Panc1 (cell line): ENCODE measurements at regions not wholly inside any gene's neighbourhood (a gene's known extent, or its start where the extent isn't known, plus 50 kb on each side); places are given as distances from the start of the nearest gene placed in this dataset.

Source experiments
- ATAC-seq: fragments of 200-7000 bp; cut with Tn5 transposase; 2 replicates; pipeline ENCODE4 v1.9.1; 2020; ENCODE audit warnings: mild to moderate bottlenecking, moderate library complexity
- BruUV-seq: library from RNA; stranded (reverse); fragments of 400-500 nt; replicated peaks from 2 replicates; lab custom pipeline; 2021; lab: Mats Ljungman, UMichigan
- CTCF ChIA-PET: fragments of 300-600 bp; sonication (Branson Sonifier 250); formaldehyde crosslinking; loops from one replicate; lab custom pipeline; 2022; ENCODE audit warnings: antibody characterized with exemption; lab: Charles Lee
- POLR2A ChIA-PET: fragments of 300-600 bp; sonication (Branson Sonifier 250); formaldehyde crosslinking; loops from one replicate; lab custom pipeline; 2022; ENCODE audit warnings: antibody characterized with exemption; lab: Charles Lee
- DNase-seq: peaks from one replicate; pipeline ENCODE4 v3.0.0-alpha.2; 2010; ENCODE audit warnings: low read depth, low spot score
- H3K27ac ChIP-seq: 2 replicates; pipeline ENCODE4 v1.5.1; 2011; ENCODE audit warnings: mild to moderate bottlenecking, low read length, inconsistent platforms
- H3K27me3 ChIP-seq: fragments of 200-500 bp; sonication (Bioruptor generic); 2 replicates; pipeline ENCODE4 v1.6.0; 2014; ENCODE audit warnings: low read length, inconsistent platforms; ENCODE audit not compliant: control insufficient read depth, insufficient read depth
- H3K36me3 ChIP-seq: fragments of 200-500 bp; sonication (Bioruptor generic); 2 replicates; pipeline ENCODE4 v1.5.1; 2014; ENCODE audit warnings: inconsistent platforms, mild to moderate bottlenecking, low read length, moderate library complexity; ENCODE audit not compliant: control insufficient read depth, insufficient read depth
- H3K4me1 ChIP-seq: 2 replicates; pipeline ENCODE4 v1.5.1; 2011; ENCODE audit warnings: inconsistent platforms, mild to moderate bottlenecking, low read length, moderate library complexity; ENCODE audit not compliant: control insufficient read depth, insufficient read depth
- H3K4me3 ChIP-seq, 2 experiments: 2 replicates each; pipeline ENCODE4 v1.5.1; 2011 to 2012; ENCODE audit warnings: low read depth in 2 of 2, low read length in 2 of 2, mild to moderate bottlenecking in 2 of 2, inconsistent platforms in 1 of 2, moderate library complexity in 1 of 2
- H3K9me3 ChIP-seq: fragments of 200-500 bp; sonication (Bioruptor generic); 2 replicates; pipeline ENCODE4 v1.5.1; 2014; ENCODE audit warnings: low read depth, mild to moderate bottlenecking, inconsistent platforms, low read length, moderate library complexity; ENCODE audit not compliant: control insufficient read depth, insufficient read depth
- POLR2AphosphoS5 ChIP-seq: IDR thresholded peaks from 2 replicates; pipeline ENCODE4 v1.6.1; 2012; ENCODE audit warnings: mild to moderate bottlenecking, low read depth, low read length, moderate library complexity
- SIN3A ChIP-seq: IDR thresholded peaks from 2 replicates; pipeline ENCODE4 v1.6.1; 2012; ENCODE audit warnings: low read depth, mild to moderate bottlenecking, low read length, moderate library complexity, borderline replicate concordance; ENCODE audit not compliant: insufficient read depth
- TCF7L2 ChIP-seq: IDR thresholded peaks from 2 replicates; pipeline ENCODE4 v1.6.1; 2011; ENCODE audit warnings: mild to moderate bottlenecking, low read depth, low read length, inconsistent platforms
- in situ Hi-C: cut with HindIII; loops from 2 replicates; pipeline ENCODE4 v1.10.0; 2016; ENCODE audit warnings: low sequenced_read_pairs, low pct_unique_long_range_greater_than_20kb
- intact Hi-C: fragments of 100-400 bp; cut with micrococcal nuclease; formaldehyde crosslinking; loops from one replicate; pipeline ENCODE4 v1.10.0; 2022; ENCODE audit not compliant: unreplicated experiment
- TF ChIP-seq, protein P1 (sequence below), 2 experiments: IDR thresholded peaks; 2 replicates each; pipeline ENCODE4 v1.6.1; 2011 to 2012; ENCODE audit warnings: low read depth in 2 of 2, control low read depth in 1 of 2, low read length in 1 of 2, mild to moderate bottlenecking in 1 of 2, moderate library complexity in 1 of 2; ENCODE audit not compliant: insufficient read depth in 1 of 2
- TF ChIP-seq, protein P2 (sequence below): fragments of 450-650 bp; IDR thresholded peaks from 2 replicates; pipeline ENCODE4 v1.5.1; 2017; ENCODE audit warnings: mild to moderate bottlenecking

DNA sequence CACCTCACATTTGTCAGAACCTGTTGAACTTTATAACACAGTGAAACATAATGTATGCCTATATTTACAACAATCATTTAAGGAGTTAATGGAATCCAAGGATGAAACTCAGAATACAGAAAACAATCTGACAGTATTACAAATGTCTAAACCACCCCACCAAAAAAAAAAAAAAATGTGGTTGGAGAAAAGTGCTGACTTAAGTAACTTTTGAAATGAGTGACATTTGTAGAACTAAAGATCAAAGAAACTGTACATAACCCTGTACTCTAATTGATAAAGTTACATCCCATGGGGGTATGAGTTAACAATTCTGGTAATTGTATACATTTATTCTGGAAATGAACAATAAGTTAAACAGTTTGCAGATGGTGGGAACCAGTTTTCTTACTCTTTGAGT, 372.1 kb upstream of the TMEFF2 start:
- intact Hi-C loops: no loop called here
- POLR2A ChIA-PET: no interaction called here

DNA sequence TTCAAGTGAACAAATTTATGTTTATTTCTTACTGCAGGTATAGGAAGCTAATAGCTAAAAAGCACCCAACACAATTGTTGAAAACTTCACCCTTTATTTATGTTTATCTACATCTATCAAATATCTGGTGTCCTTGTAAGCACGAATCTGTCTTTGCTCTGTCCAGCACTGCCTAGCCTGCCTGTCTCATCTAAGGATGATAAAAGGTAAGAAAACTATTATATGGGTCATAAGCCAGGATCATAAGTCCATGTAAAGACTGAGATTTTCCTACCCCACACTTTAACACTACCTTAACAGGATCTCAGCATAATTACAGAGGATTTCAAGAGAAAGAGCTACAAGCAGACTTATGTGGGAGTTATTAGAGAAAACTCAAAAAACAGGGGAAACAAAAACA, 365.6 kb upstream of the TMEFF2 start:
- H3K27ac ChIP-seq: no peak overlapping the region
- no peaks in the 10 kb centered on the region for H3K9me3 ChIP-seq
- intact Hi-C loops: no loop called here
- in situ Hi-C loops: no loop called here
- ChIA-PET POLR2A (no interaction called here), CTCF (no interaction called here)
- ATAC-seq: no peak
- DNase-seq: no peak
- BruUV-seq: no TSS peak
- no peaks in the 10 kb centered on the region for H3K36me3 ChIP-seq
- no peak overlapping the region for H3K4me3 ChIP-seq
- H3K27me3 ChIP-seq: no peaks in the 10 kb centered on the region
- no peak for TF ChIP-seq POLR2AphosphoS5
- TF ChIP-seq TCF7L2: no peak
- TF ChIP-seq SIN3A: no peak
- TF ChIP-seq, protein P1, sequence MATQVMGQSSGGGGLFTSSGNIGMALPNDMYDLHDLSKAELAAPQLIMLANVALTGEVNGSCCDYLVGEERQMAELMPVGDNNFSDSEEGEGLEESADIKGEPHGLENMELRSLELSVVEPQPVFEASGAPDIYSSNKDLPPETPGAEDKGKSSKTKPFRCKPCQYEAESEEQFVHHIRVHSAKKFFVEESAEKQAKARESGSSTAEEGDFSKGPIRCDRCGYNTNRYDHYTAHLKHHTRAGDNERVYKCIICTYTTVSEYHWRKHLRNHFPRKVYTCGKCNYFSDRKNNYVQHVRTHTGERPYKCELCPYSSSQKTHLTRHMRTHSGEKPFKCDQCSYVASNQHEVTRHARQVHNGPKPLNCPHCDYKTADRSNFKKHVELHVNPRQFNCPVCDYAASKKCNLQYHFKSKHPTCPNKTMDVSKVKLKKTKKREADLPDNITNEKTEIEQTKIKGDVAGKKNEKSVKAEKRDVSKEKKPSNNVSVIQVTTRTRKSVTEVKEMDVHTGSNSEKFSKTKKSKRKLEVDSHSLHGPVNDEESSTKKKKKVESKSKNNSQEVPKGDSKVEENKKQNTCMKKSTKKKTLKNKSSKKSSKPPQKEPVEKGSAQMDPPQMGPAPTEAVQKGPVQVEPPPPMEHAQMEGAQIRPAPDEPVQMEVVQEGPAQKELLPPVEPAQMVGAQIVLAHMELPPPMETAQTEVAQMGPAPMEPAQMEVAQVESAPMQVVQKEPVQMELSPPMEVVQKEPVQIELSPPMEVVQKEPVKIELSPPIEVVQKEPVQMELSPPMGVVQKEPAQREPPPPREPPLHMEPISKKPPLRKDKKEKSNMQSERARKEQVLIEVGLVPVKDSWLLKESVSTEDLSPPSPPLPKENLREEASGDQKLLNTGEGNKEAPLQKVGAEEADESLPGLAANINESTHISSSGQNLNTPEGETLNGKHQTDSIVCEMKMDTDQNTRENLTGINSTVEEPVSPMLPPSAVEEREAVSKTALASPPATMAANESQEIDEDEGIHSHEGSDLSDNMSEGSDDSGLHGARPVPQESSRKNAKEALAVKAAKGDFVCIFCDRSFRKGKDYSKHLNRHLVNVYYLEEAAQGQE (IDR thresholded peaks at IDR 0.05; ENCODE audit: insufficient read depth in 1 of 2, low read depth in 2 of 2, low read length in 1 of 2): no peak
- TF ChIP-seq, protein P2, sequence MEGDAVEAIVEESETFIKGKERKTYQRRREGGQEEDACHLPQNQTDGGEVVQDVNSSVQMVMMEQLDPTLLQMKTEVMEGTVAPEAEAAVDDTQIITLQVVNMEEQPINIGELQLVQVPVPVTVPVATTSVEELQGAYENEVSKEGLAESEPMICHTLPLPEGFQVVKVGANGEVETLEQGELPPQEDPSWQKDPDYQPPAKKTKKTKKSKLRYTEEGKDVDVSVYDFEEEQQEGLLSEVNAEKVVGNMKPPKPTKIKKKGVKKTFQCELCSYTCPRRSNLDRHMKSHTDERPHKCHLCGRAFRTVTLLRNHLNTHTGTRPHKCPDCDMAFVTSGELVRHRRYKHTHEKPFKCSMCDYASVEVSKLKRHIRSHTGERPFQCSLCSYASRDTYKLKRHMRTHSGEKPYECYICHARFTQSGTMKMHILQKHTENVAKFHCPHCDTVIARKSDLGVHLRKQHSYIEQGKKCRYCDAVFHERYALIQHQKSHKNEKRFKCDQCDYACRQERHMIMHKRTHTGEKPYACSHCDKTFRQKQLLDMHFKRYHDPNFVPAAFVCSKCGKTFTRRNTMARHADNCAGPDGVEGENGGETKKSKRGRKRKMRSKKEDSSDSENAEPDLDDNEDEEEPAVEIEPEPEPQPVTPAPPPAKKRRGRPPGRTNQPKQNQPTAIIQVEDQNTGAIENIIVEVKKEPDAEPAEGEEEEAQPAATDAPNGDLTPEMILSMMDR: no peak
- no peaks in the 10 kb centered on the region for H3K4me1 ChIP-seq

More for the DNA sequence above, 372.1 kb upstream of the TMEFF2 start:
- Histone ChIP-seq H3K27me3 (no peaks in the 10 kb centered on the region), H3K4me1 (no peaks in the 10 kb centered on the region), H3K9me3 (no peaks in the 10 kb centered on the region), H3K4me3 (no peak overlapping the region), H3K27ac (no peak overlapping the region), H3K36me3 (no peaks in the 10 kb centered on the region)
- CTCF ChIA-PET: no interaction called here
- DNase-seq (no peak), ATAC-seq (no peak)
- in situ Hi-C loops: no loop called here
- TF ChIP-seq POLR2AphosphoS5 (no peak), TCF7L2 (no peak), SIN3A (no peak)
- TF ChIP-seq, protein P1 (IDR thresholded peaks at IDR 0.05; ENCODE audit: insufficient read depth in 1 of 2, low read depth in 2 of 2, low read length in 1 of 2): no peak
- TF ChIP-seq, protein P2: no peak
- BruUV-seq: no TSS peak
